ENCODE measurements at regions not wholly inside any gene's neighbourhood (a gene's known extent, or its start where the extent isn't known, plus 50 kb on each side); places are given as distances from the start of the nearest gene placed in this dataset.

- DNase-seq (no peak), ATAC-seq (replicated peaks) (no peak)
- Mint-ChIP-seq H3K4me3 (no peak overlapping the region), H3K27me3 (peaks cover 0 to 4% of the 10 kb centered on the region in 2 donors), H3K9me3 (peaks cover 4 to 6% of the 10 kb centered on the region in 2 donors), H3K27ac (no peak overlapping the region), H3K4me1 (ENCODE audit: low read depth in 2 of 2) (no peaks in the 10 kb centered on the region), H3K36me3 (ENCODE audit: insufficient read depth) (no peaks in the 10 kb centered on the region)
These were observed 121.4 kb upstream of the MEIS2 start for GRCh38 chr15:37221671-37222145.

GRCh38 chr15:37223089-37223488, 122.7 kb upstream of the MEIS2 start:
- no peak for DNase-seq
- H3K36me3 Mint-ChIP-seq (ENCODE audit: insufficient read depth): no peaks in the 10 kb centered on the region
- H3K9me3 Mint-ChIP-seq: peaks cover 4 to 6% of the 10 kb centered on the region in 2 donors
- H3K27me3 Mint-ChIP-seq: peaks cover 0 to 4% of the 10 kb centered on the region in 2 donors
- no peak overlapping the region for H3K27ac Mint-ChIP-seq
- ATAC-seq (replicated peaks): no peak
- H3K4me3 Mint-ChIP-seq: no peak overlapping the region
- no peaks in the 10 kb centered on the region for H3K4me1 Mint-ChIP-seq (ENCODE audit: low read depth in 2 of 2)

GRCh38 chr15:37229855-37230619, 129.7 kb upstream of the MEIS2 start:
- ATAC-seq (replicated peaks): no peak
- Mint-ChIP-seq H3K9me3 (peaks cover 4 to 18% of the 10 kb centered on the region in 2 donors), H3K4me1 (ENCODE audit: low read depth in 2 of 2) (no peaks in the 10 kb centered on the region), H3K27me3 (peaks cover 0 to 4% of the 10 kb centered on the region in 2 donors), H3K27ac (no peak overlapping the region), H3K36me3 (ENCODE audit: insufficient read depth) (no peaks in the 10 kb centered on the region), H3K4me3 (no peak overlapping the region)
- no peak for DNase-seq

- ATAC-seq (replicated peaks): no peak
- Mint-ChIP-seq H3K27me3 (no peaks in the 10 kb centered on the region), H3K27ac (no peak overlapping the region)
These were observed 145.0 kb upstream of the MEIS2 start for GRCh38 chr15:37245358-37245757.

GRCh38 chr15:37246065-37246464, 145.7 kb upstream of the MEIS2 start:
- Mint-ChIP-seq H3K27ac (no peak overlapping the region), H3K4me3 (no peak overlapping the region), H3K36me3 (ENCODE audit: insufficient read depth) (no peaks in the 10 kb centered on the region), H3K4me1 (ENCODE audit: low read depth in 2 of 2) (no peaks in the 10 kb centered on the region), H3K27me3 (no peaks in the 10 kb centered on the region), H3K9me3 (peaks cover 0 to 8% of the 10 kb centered on the region in 2 donors)
- ATAC-seq (replicated peaks): no peak
- DNase-seq: no peak

More at GRCh38 chr15:37245358-37245757, 145.0 kb upstream of the MEIS2 start:
- H3K36me3 Mint-ChIP-seq (ENCODE audit: insufficient read depth): no peaks in the 10 kb centered on the region
- peaks cover under 1 to 14% of the 10 kb centered on the region in 2 donors for H3K9me3 Mint-ChIP-seq
- no peaks in the 10 kb centered on the region for H3K4me1 Mint-ChIP-seq (ENCODE audit: low read depth in 2 of 2)
- DNase-seq: no peak
- H3K4me3 Mint-ChIP-seq: no peak overlapping the region

GRCh38 chr15:37246856-37247255, 146.5 kb upstream of the MEIS2 start:
- ATAC-seq (replicated peaks): no peak
- Mint-ChIP-seq H3K9me3 (peaks cover 0 to 8% of the 10 kb centered on the region in 2 donors), H3K27ac (no peak overlapping the region), H3K27me3 (no peaks in the 10 kb centered on the region), H3K36me3 (ENCODE audit: insufficient read depth) (no peaks in the 10 kb centered on the region), H3K4me3 (no peak overlapping the region), H3K4me1 (ENCODE audit: low read depth in 2 of 2) (no peaks in the 10 kb centered on the region)
- no peak for DNase-seq

- Mint-ChIP-seq H3K4me3 (no peak overlapping the region), H3K9me3 (peaks cover 0 to 8% of the 10 kb centered on the region in 2 donors), H3K36me3 (ENCODE audit: insufficient read depth) (no peaks in the 10 kb centered on the region), H3K27me3 (no peaks in the 10 kb centered on the region), H3K4me1 (ENCODE audit: low read depth in 2 of 2) (no peaks in the 10 kb centered on the region), H3K27ac (no peak overlapping the region)
- DNase-seq (no peak), ATAC-seq (replicated peaks) (no peak)
These were observed 148.9 kb upstream of the MEIS2 start for GRCh38 chr15:37249249-37249648.

GRCh38 chr15:37252530-37252929, 152.2 kb upstream of the MEIS2 start:
- no peaks in the 10 kb centered on the region for H3K27me3 Mint-ChIP-seq
- peaks cover 0 to 8% of the 10 kb centered on the region in 2 donors for H3K9me3 Mint-ChIP-seq
- H3K4me1 Mint-ChIP-seq (ENCODE audit: low read depth in 2 of 2): no peaks in the 10 kb centered on the region
- no peak for ATAC-seq (replicated peaks)
- no peaks in the 10 kb centered on the region for H3K36me3 Mint-ChIP-seq (ENCODE audit: insufficient read depth)
- H3K27ac Mint-ChIP-seq: no peak overlapping the region
- DNase-seq: no peak
- H3K4me3 Mint-ChIP-seq: no peak overlapping the region

GRCh38 chr15:37253877-37254276, 153.5 kb upstream of the MEIS2 start:
- Mint-ChIP-seq H3K4me1 (ENCODE audit: low read depth in 2 of 2) (no peaks in the 10 kb centered on the region), H3K36me3 (ENCODE audit: insufficient read depth) (no peaks in the 10 kb centered on the region), H3K27ac (no peak overlapping the region), H3K27me3 (no peaks in the 10 kb centered on the region), H3K9me3 (peaks cover 2 to 8% of the 10 kb centered on the region in 2 donors), H3K4me3 (no peak overlapping the region)
- no peak for ATAC-seq (replicated peaks)
- no peak for DNase-seq

- Mint-ChIP-seq H3K4me1 (ENCODE audit: low read depth in 2 of 2) (no peaks in the 10 kb centered on the region), H3K27me3 (no peaks in the 10 kb centered on the region), H3K4me3 (no peak overlapping the region), H3K9me3 (peaks cover 0 to 10% of the 10 kb centered on the region in 2 donors), H3K27ac (no peak overlapping the region), H3K36me3 (ENCODE audit: insufficient read depth) (no peaks in the 10 kb centered on the region)
- DNase-seq (no peak), ATAC-seq (replicated peaks) (no peak)
These were observed 159.9 kb upstream of the MEIS2 start for GRCh38 chr15:37260255-37260654.

GRCh38 chr15:37261685-37262084, 161.3 kb upstream of the MEIS2 start:
- H3K27me3 Mint-ChIP-seq: no peaks in the 10 kb centered on the region
- ATAC-seq (replicated peaks) (no peak), DNase-seq (no peak)
- H3K4me1 Mint-ChIP-seq (ENCODE audit: low read depth in 2 of 2): no peaks in the 10 kb centered on the region
- H3K9me3 Mint-ChIP-seq: peaks cover 0 to 10% of the 10 kb centered on the region in 2 donors
- no peaks in the 10 kb centered on the region for H3K36me3 Mint-ChIP-seq (ENCODE audit: insufficient read depth)
- no peak overlapping the region for H3K4me3 Mint-ChIP-seq
- no peak overlapping the region for H3K27ac Mint-ChIP-seq

GRCh38 chr15:37262922-37263608, 162.7 kb upstream of the MEIS2 start:
- Mint-ChIP-seq H3K4me1 (ENCODE audit: low read depth in 2 of 2) (no peaks in the 10 kb centered on the region), H3K27me3 (no peaks in the 10 kb centered on the region), H3K4me3 (no peak overlapping the region), H3K27ac (no peak overlapping the region), H3K9me3 (peaks cover 0 to 11% of the 10 kb centered on the region in 2 donors), H3K36me3 (ENCODE audit: insufficient read depth) (no peaks in the 10 kb centered on the region)
- DNase-seq (no peak), ATAC-seq (replicated peaks) (no peak)

GRCh38 chr15:37289109-37289765, 188.9 kb upstream of the MEIS2 start:
- H3K4me3 Mint-ChIP-seq: no peak overlapping the region
- peaks cover 4 to 7% of the 10 kb centered on the region in 2 donors for H3K9me3 Mint-ChIP-seq
- no peaks in the 10 kb centered on the region for H3K4me1 Mint-ChIP-seq (ENCODE audit: low read depth in 2 of 2)
- no peak for ATAC-seq (replicated peaks)
- DNase-seq: no peak
- no peaks in the 10 kb centered on the region for H3K36me3 Mint-ChIP-seq (ENCODE audit: insufficient read depth)
- no peaks in the 10 kb centered on the region for H3K27me3 Mint-ChIP-seq
- H3K27ac Mint-ChIP-seq: no peak overlapping the region

Data from effector memory CD8-positive, alpha-beta T cell (primary cell).